HEK293T (cell line): ENCODE measurements at regions not wholly inside any gene's neighbourhood (a gene's known extent, or its start where the extent isn't known, plus 50 kb on each side); places are given as distances from the start of the nearest gene placed in this dataset.

Experiments used
- ARNT ChIP-seq: fragments of 450-650 bp; IDR thresholded peaks from 2 replicates; pipeline ENCODE4 v1.6.1; 2017; ENCODE audit warnings: mild to moderate bottlenecking
- BHLHE40 ChIP-seq: fragments of 450-650 bp; IDR thresholded peaks from 2 replicates; pipeline ENCODE4 v1.6.1; 2016; ENCODE audit warnings: mild to moderate bottlenecking, moderate library complexity, borderline replicate concordance
- CTBP1 ChIP-seq: fragments of 450-650 bp; IDR thresholded peaks from 2 replicates; pipeline ENCODE4 v1.6.1; 2016; ENCODE audit warnings: borderline replicate concordance
- ELF4 ChIP-seq: fragments of 450-650 bp; IDR thresholded peaks from 2 replicates; pipeline ENCODE4 v1.6.1; 2017; ENCODE audit warnings: antibody characterized with exemption
- FOXA1 ChIP-seq: fragments of 450-650 bp; IDR thresholded peaks from 2 replicates; pipeline ENCODE4 v1.6.1; 2016; ENCODE audit warnings: mild to moderate bottlenecking
- FOXK2 ChIP-seq: fragments of 450-650 bp; IDR thresholded peaks from 2 replicates; pipeline ENCODE4 v1.6.1; 2016; ENCODE audit warnings: mild to moderate bottlenecking
- FOXM1 ChIP-seq: fragments of 450-650 bp; IDR thresholded peaks from 2 replicates; pipeline ENCODE4 v1.6.1; 2017; ENCODE audit warnings: mild to moderate bottlenecking, borderline replicate concordance
- NFRKB ChIP-seq: fragments of 450-650 bp; IDR thresholded peaks from 2 replicates; pipeline ENCODE4 v1.6.1; 2016; ENCODE audit warnings: mild to moderate bottlenecking, moderate library complexity
- SP1 ChIP-seq: fragments of 450-650 bp; IDR thresholded peaks from 2 replicates; pipeline ENCODE4 v1.6.1; 2017
- SUZ12 ChIP-seq: fragments of 450-650 bp; IDR thresholded peaks from 2 replicates; pipeline ENCODE4 v1.6.1; 2016; ENCODE audit warnings: mild to moderate bottlenecking
- TARDBP ChIP-seq: fragments of 450-650 bp; IDR thresholded peaks from 2 replicates; pipeline ENCODE4 v1.6.1; 2016
- TF ChIP-seq, protein P1 (sequence below): fragments of 450-650 bp; IDR thresholded peaks from 2 replicates; pipeline ENCODE4 v1.6.1; 2016

DNA sequence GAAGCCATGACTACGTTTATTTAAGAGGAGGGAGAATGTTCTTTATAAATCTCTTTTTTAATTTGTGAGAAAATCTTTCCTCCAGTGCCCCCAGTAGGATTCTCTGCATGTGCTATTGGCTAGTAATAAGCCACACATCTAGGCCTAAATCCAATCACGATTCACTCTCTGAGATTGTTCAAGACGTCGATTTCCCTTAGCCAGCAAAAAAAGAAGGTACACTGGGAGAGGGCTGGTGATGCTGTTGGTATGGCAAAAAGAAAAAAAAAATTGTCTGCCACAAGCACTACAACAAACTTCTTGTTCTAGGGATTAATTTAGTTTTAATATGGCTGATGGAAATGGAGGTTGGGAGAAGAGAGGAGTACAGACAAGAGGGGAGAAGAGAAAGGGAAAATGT is 130.5 kb upstream of the MROH9 start:
- TF ChIP-seq SP1, result no peak
- TF ChIP-seq FOXM1, result no peak
- no peak for TF ChIP-seq NFRKB
- no peak for TF ChIP-seq FOXA1
- TF ChIP-seq BHLHE40, result no peak
- TF ChIP-seq TARDBP, result no peak
- TF ChIP-seq, protein P1, sequence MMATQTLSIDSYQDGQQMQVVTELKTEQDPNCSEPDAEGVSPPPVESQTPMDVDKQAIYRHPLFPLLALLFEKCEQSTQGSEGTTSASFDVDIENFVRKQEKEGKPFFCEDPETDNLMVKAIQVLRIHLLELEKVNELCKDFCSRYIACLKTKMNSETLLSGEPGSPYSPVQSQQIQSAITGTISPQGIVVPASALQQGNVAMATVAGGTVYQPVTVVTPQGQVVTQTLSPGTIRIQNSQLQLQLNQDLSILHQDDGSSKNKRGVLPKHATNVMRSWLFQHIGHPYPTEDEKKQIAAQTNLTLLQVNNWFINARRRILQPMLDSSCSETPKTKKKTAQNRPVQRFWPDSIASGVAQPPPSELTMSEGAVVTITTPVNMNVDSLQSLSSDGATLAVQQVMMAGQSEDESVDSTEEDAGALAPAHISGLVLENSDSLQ, result no peak
- TF ChIP-seq SUZ12, result no peak
- no peak for TF ChIP-seq ELF4
- TF ChIP-seq CTBP1, result no peak
- no peak for TF ChIP-seq ARNT
- TF ChIP-seq FOXK2, result no peak
